C1 segment of cervical spinal cord (tissue), 14 donors: ENCODE measurements at regions not wholly inside any gene's neighbourhood (a gene's known extent, or its start where the extent isn't known, plus 50 kb on each side); places are given as distances from the start of the nearest gene placed in this dataset.
"Not testable (repeated sequence)": the region's sequence is repeated elsewhere in the genome, so short reads cannot be mapped to it uniquely, and the experiment has no call there.

Experiments used
- DNase-seq, 14 donors: peaks; one replicate each; lab custom pipeline; 2025; lab: John Stamatoyannopoulos, UW

DNA sequence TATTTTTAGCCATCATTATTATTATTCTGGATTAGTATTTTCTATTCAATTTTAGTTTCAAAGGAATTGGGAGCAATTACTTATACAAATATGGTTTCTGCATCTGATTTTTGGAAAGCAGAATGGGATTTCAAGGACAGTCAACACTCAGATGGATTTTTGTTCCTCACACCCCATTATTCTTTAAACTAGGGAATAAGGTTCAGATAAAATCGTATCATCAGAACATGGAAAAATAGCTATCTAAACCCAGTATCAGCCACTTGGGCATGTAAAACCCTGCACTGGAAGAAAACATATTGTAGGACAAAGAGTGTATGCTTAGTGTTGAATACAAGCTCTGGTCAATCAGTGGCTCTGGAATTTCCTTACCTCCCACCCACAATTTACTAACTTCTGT, 452.5 kb downstream of the ZNF516 start:
- DNase-seq: no peak

GRCh38 chr18:76018210-76018609, 476.8 kb downstream of the ZNF516 start:
- no peak for DNase-seq

- DNase-seq: no peak
Observed at GRCh38 chr18:76013057-76013456, 482.0 kb downstream of the ZNF516 start.

DNA sequence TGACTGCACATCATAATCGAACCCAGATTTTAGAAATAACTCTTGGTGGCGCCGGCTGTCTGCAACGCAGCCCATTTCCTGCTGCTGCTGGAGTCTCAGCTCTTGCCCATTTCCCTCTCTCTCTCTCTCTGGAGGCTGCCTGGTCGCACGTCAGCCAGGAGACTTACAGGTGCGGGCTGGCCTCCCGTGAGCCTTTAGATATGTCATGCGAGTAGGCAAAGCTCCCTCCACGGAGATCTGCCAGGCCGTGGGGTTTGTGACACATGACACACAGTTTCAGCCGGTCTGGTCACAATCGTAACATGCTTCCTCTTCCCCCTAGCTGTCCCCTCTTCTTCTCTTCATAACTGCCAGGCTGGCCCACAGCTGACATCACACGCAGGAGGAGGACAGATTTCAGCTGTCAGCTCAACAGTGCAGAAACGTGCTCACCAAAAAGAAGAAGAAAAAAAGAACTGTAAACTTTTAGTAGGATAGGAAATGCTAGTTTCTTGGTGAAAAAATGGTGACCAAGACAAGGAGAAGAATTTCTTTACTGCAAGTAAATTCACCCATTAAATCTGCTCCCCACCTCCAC, 489.3 kb downstream of the ZNF516 start:
- DNase-seq: no peak

GRCh38 chr18:75987913-75988312, 507.1 kb downstream of the ZNF516 start:
- not testable (repeated sequence) for DNase-seq

GRCh38 chr18:75984853-75985252, 510.2 kb downstream of the ZNF516 start:
- DNase-seq: no peak

- DNase-seq: no peak
Observed at GRCh38 chr18:75981102-75981501, 513.9 kb downstream of the ZNF516 start.

DNA sequence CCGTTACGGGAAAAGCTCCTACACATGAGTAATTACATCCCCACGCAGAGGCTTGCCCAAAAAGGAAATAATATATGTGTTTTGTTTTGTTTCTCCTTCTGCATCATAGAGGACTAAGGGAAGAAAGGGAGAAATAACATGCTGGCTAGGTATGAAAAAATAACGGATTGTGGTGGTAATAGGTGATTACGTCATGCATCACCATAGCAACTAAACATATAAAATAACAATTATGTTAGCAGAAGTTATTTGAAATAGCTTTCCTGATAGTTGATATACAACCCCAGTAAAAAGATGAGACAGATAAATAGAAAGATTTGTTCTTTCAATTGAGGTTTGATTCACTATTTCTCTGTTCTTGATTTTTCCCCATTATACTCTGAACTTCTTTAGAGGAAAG, 518.0 kb downstream of the ZNF516 start:
- no peak for DNase-seq

- DNase-seq: no peak
Observed at GRCh38 chr18:75970212-75970611, 524.8 kb downstream of the ZNF516 start.

- DNase-seq: no peak
Observed at GRCh38 chr18:75966431-75966830, 528.6 kb downstream of the ZNF516 start.

- no peak for DNase-seq
Observed at GRCh38 chr18:75962036-75962572, 532.9 kb downstream of the ZNF516 start.

DNA sequence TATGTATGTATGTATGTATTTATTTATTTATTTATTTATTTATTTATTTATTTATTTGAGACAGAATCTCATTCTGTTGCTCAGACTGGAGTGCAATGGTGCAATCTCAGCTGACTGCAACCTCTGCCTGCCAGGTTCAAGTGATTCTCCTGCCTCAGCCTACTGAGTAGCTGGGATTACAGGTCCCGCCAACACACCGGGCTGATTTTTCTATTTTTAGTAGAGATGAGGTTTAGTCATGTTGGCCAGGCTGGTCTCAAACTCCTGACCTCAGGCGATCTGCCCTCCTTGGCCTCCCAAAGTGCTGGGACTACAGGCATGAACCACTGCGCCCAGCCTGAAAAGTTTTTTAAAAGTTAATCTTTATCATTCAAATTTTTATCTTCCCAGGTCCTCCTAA, 532.9 kb upstream of the SMIM21 start:
- not testable (repeated sequence) for DNase-seq

GRCh38 chr18:75959150-75959549, 531.6 kb upstream of the SMIM21 start:
- no peak for DNase-seq

GRCh38 chr18:75958683-75959082, 531.2 kb upstream of the SMIM21 start:
- no peak for DNase-seq

GRCh38 chr18:75945265-75945933, 517.9 kb upstream of the SMIM21 start:
- DNase-seq: no peak

DNA sequence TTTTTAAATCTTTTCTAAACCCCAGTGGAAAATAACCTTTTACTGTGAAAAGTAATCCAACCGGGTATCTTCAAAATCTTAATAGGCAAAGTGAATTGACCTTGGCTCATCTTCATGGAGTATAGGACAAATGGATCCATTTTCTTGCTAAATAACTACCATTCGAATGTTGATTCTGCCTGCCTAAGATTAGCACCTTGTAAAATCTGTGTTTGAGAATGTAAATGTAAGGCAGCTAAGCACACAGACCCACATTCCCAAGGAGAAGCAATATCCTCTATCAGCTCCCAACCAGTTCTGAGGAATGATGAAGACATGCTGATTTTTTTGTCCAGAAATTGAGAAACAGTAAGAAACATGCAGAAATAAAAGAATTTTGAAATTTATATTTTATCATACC, 509.8 kb upstream of the SMIM21 start:
- DNase-seq: no peak

- no peak for DNase-seq
Observed at GRCh38 chr18:75936862-75937261, 509.4 kb upstream of the SMIM21 start.

- DNase-seq: no peak
Observed at GRCh38 chr18:75931079-75931478, 503.6 kb upstream of the SMIM21 start.

DNA sequence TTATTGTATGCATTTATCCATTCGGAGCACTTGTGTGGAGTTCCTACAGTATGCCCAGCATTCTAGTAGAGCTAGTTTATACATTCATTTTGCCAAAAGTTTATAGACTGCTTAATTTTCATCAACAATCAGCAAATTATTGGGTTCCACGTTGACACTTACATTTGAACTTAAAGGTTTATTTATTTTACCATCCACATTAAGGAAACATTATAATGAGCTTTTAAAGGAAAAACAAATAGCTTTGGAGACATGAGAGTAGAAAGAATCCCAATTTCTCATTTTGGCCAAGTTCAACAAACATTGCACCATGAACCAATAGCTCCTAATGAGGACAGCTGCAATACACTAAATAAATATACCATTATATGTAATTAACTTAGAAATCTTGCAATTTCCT, 501.2 kb upstream of the SMIM21 start:
- DNase-seq: no peak

DNA sequence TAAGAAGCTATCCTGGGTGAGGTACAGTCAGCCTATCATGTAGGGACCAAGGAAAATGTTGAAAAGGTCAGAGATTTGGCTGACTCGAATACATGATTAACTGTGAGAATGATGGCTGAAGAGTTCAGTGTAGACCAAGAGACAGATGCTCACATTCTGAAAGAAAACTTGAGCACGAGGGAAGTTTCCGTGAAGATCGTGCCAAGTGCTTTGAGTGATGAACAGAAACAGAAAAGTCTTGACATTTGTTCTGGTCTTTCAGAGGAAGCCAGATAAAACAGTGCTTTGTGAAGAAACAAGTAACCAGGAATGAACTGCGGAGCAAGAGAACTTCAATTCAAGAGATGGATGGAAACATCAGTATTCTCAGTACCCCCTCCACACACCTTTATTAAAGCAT, 500.3 kb upstream of the SMIM21 start:
- DNase-seq: no peak

- no peak for DNase-seq
Observed at GRCh38 chr18:75926811-75927210, 499.3 kb upstream of the SMIM21 start.

GRCh38 chr18:75923169-75923568, 495.7 kb upstream of the SMIM21 start:
- peak in 3 of 14 donors; percentile 6 to 44 (median 6) for DNase-seq

- no peak for DNase-seq
Observed at GRCh38 chr18:75916624-75916982, 489.1 kb upstream of the SMIM21 start.
